A549 (cell line): ENCODE measurements at regions not wholly inside any gene's neighbourhood (a gene's known extent, or its start where the extent isn't known, plus 50 kb on each side); places are given as distances from the start of the nearest gene placed in this dataset.

Experiments
- ATAC-seq, 2 experiments: fragments of 200-7000 bp in 1 of 2; fragments of >200 bp in 1 of 2; cut with Nextera tagmentation in 1 of 2; cut with Tn5 transposase in 1 of 2; 3 replicates each; pipeline versions ENCODE4 v1.8.0 to v1.9.1; 2018 to 2020; ENCODE audit warnings: mild to moderate bottlenecking in 1 of 2, moderate library complexity in 1 of 2
- CTCF ChIA-PET: fragments of 300-600 bp; sonication (Branson Sonifier 250); formaldehyde crosslinking; extraction: SDS; loops from one replicate; lab custom pipeline; 2021; ENCODE audit warnings: antibody characterized with exemption, inconsistent platforms; lab: Yijun Ruan, JAX
- POLR2A ChIA-PET: fragments of 350-600 bp; formaldehyde crosslinking; extraction: SDS; loops from one replicate; lab custom pipeline; 2021; ENCODE audit warnings: antibody characterized with exemption, inconsistent platforms; lab: Yijun Ruan, JAX
- DNase-seq, 2 experiments: peaks; one replicate each; pipeline versions ENCODE4 v3.0.0 to v3.0.0-alpha.2; 2011 to 2016; ENCODE audit warnings: low read depth in 1 of 2, low spot score in 1 of 2
- FAIRE-seq: peaks from 2 replicates; lab custom pipeline; 2011; peaks lifted over from hg19 to GRCh38; lab: Jason Lieb, UNC
- H3K27ac ChIP-seq, 2 experiments: fragments of >200 bp; sonication (Bioruptor Twin); formaldehyde crosslinking; 3 replicates each; pipeline ENCODE4 v1.5.1; 2016 to 2017
- H3K4me1 ChIP-seq: fragments of >200 bp; sonication (Bioruptor Twin); formaldehyde crosslinking; 3 replicates; pipeline ENCODE4 v1.6.1; 2016
- H3K4me2 ChIP-seq: fragments of >200 bp; sonication (Bioruptor Twin); formaldehyde crosslinking; 3 replicates; pipeline ENCODE4 v1.6.1; 2016
- H3K4me3 ChIP-seq: fragments of >200 bp; sonication (Bioruptor Twin); formaldehyde crosslinking; 3 replicates; pipeline ENCODE4 v1.5.1; 2016
- H3K9me3 ChIP-seq: fragments of >200 bp; sonication (Bioruptor Twin); formaldehyde crosslinking; 3 replicates; pipeline ENCODE4 v1.6.1; 2016
- BHLHE40 ChIP-seq: IDR thresholded peaks from 2 replicates; pipeline ENCODE4 v1.6.1; 2012; ENCODE audit warnings: low read depth, low read length, inconsistent platforms
- CBX2 ChIP-seq: fragments of 200-600 bp; sonication (generic); IDR thresholded peaks from 2 replicates; pipeline ENCODE4 v1.6.1; 2016; ENCODE audit warnings: low read depth, mild to moderate bottlenecking, borderline replicate concordance
- CBX8 ChIP-seq: fragments of 200-600 bp; sonication (generic); IDR thresholded peaks from 2 replicates; pipeline ENCODE4 v1.6.1; 2016
- E2F6 ChIP-seq: IDR thresholded peaks from 2 replicates; pipeline ENCODE4 v1.6.1; 2012; ENCODE audit warnings: low read depth, borderline replicate concordance
- EHF ChIP-seq: fragments of 250-450 bp; sonication (Bioruptor Pico); IDR thresholded peaks from 2 replicates; pipeline ENCODE4 v1.5.0; 2020; ENCODE audit warnings: mild to moderate bottlenecking
- FOSB ChIP-seq: fragments of 250-450 bp; sonication (Bioruptor Pico); IDR thresholded peaks from 2 replicates; pipeline ENCODE4 v1.5.0; 2020; ENCODE audit warnings: mild to moderate bottlenecking, moderate library complexity
- FOSL2 ChIP-seq, 2 experiments: fragments of 450-650 bp in 1 of 2; fragments of >200 bp in 1 of 2; sonication (Bioruptor Twin) in 1 of 2; formaldehyde crosslinking; IDR thresholded peaks; 2 replicates each; pipeline versions ENCODE4 v1.5.0 to v1.6.1; 2016 to 2020; ENCODE audit warnings: mild to moderate bottlenecking in 1 of 2, moderate library complexity in 1 of 2
- FOXS1 ChIP-seq: fragments of 250-450 bp; sonication (Bioruptor Pico); IDR thresholded peaks from 2 replicates; pipeline ENCODE4 v1.5.0; 2020; ENCODE audit warnings: mild to moderate bottlenecking, moderate library complexity
- GATA3 ChIP-seq: IDR thresholded peaks from 2 replicates; pipeline ENCODE4 v1.6.1; 2012; ENCODE audit warnings: borderline replicate concordance
- HEYL ChIP-seq: fragments of 250-450 bp; sonication (Bioruptor Pico); IDR thresholded peaks from 2 replicates; pipeline ENCODE4 v1.8.0; 2021; ENCODE audit warnings: mild to moderate bottlenecking, moderate library complexity
- HOXB13 ChIP-seq: fragments of 250-450 bp; sonication (Bioruptor Pico); IDR thresholded peaks from 2 replicates; pipeline ENCODE4 v1.5.0; 2020; ENCODE audit warnings: low read depth, mild to moderate bottlenecking, moderate library complexity
- JUN ChIP-seq, 2 experiments: fragments of >200 bp; sonication (Bioruptor Twin); formaldehyde crosslinking; IDR thresholded peaks; 2 replicates in 1 of 2; 3 replicates in 1 of 2; pipeline ENCODE4 v1.6.1; 2016 to 2017
- JUNB ChIP-seq: fragments of >200 bp; sonication (Bioruptor Twin); formaldehyde crosslinking; IDR thresholded peaks from 2 replicates; pipeline ENCODE4 v1.6.1; 2016
- MAFK ChIP-seq: fragments of 450-650 bp; IDR thresholded peaks from 2 replicates; pipeline ENCODE4 v1.6.1; 2014; ENCODE audit not compliant: partially characterized antibody
- MAZ ChIP-seq: fragments of 150-350 bp; IDR thresholded peaks from 2 replicates; pipeline ENCODE4 v1.6.1; 2014; ENCODE audit warnings: antibody characterized with exemption, low read depth, low read length, borderline replicate concordance
- MYC ChIP-seq: IDR thresholded peaks from 2 replicates; pipeline ENCODE4 v1.6.1; 2012; ENCODE audit warnings: mild to moderate bottlenecking, inconsistent platforms, low read length, improper control_type of control experiment, borderline replicate concordance
- NFE2L2 ChIP-seq: fragments of 150-350 bp; conservative IDR thresholded peaks from 2 replicates; pipeline ENCODE4 v1.6.1; 2014; ENCODE audit warnings: low read length
- NPAS2 ChIP-seq: fragments of 250-450 bp; sonication (Bioruptor Pico); IDR thresholded peaks from 2 replicates; pipeline ENCODE4 v1.8.0; 2022; ENCODE audit warnings: mild to moderate bottlenecking, moderate library complexity, borderline replicate concordance
- PHF8 ChIP-seq: fragments of 200-600 bp; sonication (generic); IDR thresholded peaks from 2 replicates; pipeline ENCODE4 v1.6.1; 2016; ENCODE audit warnings: low read depth, mild to moderate bottlenecking, antibody characterized with exemption, moderate library complexity, borderline replicate concordance
- RARB ChIP-seq: fragments of 250-450 bp; sonication (Bioruptor Pico); IDR thresholded peaks from 2 replicates; pipeline ENCODE4 v1.8.0; 2021; ENCODE audit warnings: mild to moderate bottlenecking, moderate library complexity
- RCOR1 ChIP-seq: fragments of 150-350 bp; IDR thresholded peaks from 2 replicates; pipeline ENCODE4 v1.6.1; 2014; ENCODE audit warnings: antibody characterized with exemption, low read length, low read depth
- SREBF2 ChIP-seq: fragments of 450-650 bp; IDR thresholded peaks from 2 replicates; pipeline ENCODE4 v1.6.1; 2014; ENCODE audit warnings: mild to moderate bottlenecking, moderate library complexity
- TFCP2L1 ChIP-seq: fragments of 250-450 bp; sonication (Bioruptor Pico); IDR thresholded peaks from 2 replicates; pipeline ENCODE4 v1.5.0; 2021; ENCODE audit warnings: mild to moderate bottlenecking
- USF2 ChIP-seq: fragments of 450-650 bp; IDR thresholded peaks from 2 replicates; pipeline ENCODE4 v1.6.1; 2014; ENCODE audit warnings: antibody characterized with exemption
- ZFP36 ChIP-seq: fragments of 450-650 bp; IDR thresholded peaks from 2 replicates; pipeline ENCODE4 v1.6.1; 2014; ENCODE audit warnings: borderline replicate concordance; ENCODE audit not compliant: partially characterized antibody
- WGBS: methylation state at CpG from one replicate; pipeline ENCODE4 v1.1.6; 2017; ENCODE audit errors: missing lambda C conversion rate; 5-methylcytosine and 5-hydroxymethylcytosine counted together
- TF ChIP-seq, protein P1 (sequence below): IDR thresholded peaks from 2 replicates; pipeline ENCODE4 v1.6.1; 2012

DNA sequence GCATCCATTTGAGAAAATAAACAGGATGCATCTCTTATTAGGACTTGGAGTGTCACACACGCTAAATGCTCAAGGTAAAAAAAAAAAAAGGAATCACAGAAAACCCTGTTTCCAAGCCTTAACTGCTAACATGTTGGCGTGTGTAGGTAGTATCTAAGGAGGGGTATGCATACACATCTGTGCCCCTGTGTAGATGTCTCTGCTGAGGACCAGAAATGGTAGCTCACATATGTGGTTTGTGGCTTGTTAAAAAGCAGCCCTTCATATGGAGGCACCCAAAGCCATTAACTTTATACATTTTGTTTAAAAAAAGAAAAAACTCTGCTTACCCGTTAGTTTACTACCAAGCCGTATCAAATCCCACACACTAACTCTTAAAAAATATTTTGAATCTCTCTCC, 314.1 kb downstream of the SNAPC1 start:
- FAIRE-seq (no peak), DNase-seq (no peak), ATAC-seq (no peak)
- H3K27ac ChIP-seq, result no peak overlapping the region
- ChIA-PET POLR2A (no interaction called here), CTCF (no interaction called here)
- no peaks in the 10 kb centered on the region for H3K4me1 ChIP-seq
- H3K4me3 ChIP-seq, result no peak overlapping the region
- no peak overlapping the region for H3K4me2 ChIP-seq
- TF ChIP-seq NPAS2 (CRISPR knock-in tag), result no peak
- TF ChIP-seq, protein P1, sequence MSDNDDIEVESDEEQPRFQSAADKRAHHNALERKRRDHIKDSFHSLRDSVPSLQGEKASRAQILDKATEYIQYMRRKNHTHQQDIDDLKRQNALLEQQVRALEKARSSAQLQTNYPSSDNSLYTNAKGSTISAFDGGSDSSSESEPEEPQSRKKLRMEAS, result no peak
- no peak for TF ChIP-seq CBX8
- no peak for TF ChIP-seq JUN (IDR thresholded peaks at IDR 0.05)
- TF ChIP-seq TFCP2L1 (CRISPR knock-in tag), result no peak
- 50% methylated on average over 4 of the region's 4 CpGs for WGBS
- no peaks in the 10 kb centered on the region for H3K9me3 ChIP-seq

- H3K4me3 ChIP-seq, result no peak overlapping the region
- 32% methylated on average over 6 of the region's 6 CpGs for WGBS
- CTCF ChIA-PET, result interaction anchor here (0.7 kb wide), 2 partner anchors 23 to 665 kb away, joined by 3 to 4 read pairs; no protein-coding TSS in a partner anchor
- DNase-seq (no peak), FAIRE-seq (no peak), ATAC-seq (no peak)
- no peak for TF ChIP-seq SREBF2
- no peak for TF ChIP-seq E2F6
- no peak for TF ChIP-seq MAZ
- TF ChIP-seq BHLHE40, result no peak
- TF ChIP-seq RARB (CRISPR knock-in tag), result no peak
- TF ChIP-seq ZFP36, result no peak
- TF ChIP-seq HEYL (CRISPR knock-in tag), result no peak
- TF ChIP-seq GATA3, result no peak
- TF ChIP-seq FOSB (CRISPR knock-in tag), result no peak
- no peak for TF ChIP-seq RCOR1
- TF ChIP-seq CBX2, result no peak
- no peak for TF ChIP-seq FOXS1 (CRISPR knock-in tag)
- no peak for TF ChIP-seq FOSL2 (IDR thresholded peaks at IDR 0.05)
- TF ChIP-seq FOSL2 (CRISPR knock-in tag; IDR thresholded peaks at IDR 0.05), result no peak
- no peak for TF ChIP-seq MAFK
- TF ChIP-seq MYC, result no peak
- no peak for TF ChIP-seq JUNB
- H3K9me3 ChIP-seq, result no peaks in the 10 kb centered on the region
- POLR2A ChIA-PET, result no interaction called here
- H3K4me2 ChIP-seq, result no peak overlapping the region
- no peak overlapping the region for H3K27ac ChIP-seq
- no peaks in the 10 kb centered on the region for H3K4me1 ChIP-seq
Observed at GRCh38 chr14:62076825-62077605, 314.8 kb downstream of the SNAPC1 start.

DNA sequence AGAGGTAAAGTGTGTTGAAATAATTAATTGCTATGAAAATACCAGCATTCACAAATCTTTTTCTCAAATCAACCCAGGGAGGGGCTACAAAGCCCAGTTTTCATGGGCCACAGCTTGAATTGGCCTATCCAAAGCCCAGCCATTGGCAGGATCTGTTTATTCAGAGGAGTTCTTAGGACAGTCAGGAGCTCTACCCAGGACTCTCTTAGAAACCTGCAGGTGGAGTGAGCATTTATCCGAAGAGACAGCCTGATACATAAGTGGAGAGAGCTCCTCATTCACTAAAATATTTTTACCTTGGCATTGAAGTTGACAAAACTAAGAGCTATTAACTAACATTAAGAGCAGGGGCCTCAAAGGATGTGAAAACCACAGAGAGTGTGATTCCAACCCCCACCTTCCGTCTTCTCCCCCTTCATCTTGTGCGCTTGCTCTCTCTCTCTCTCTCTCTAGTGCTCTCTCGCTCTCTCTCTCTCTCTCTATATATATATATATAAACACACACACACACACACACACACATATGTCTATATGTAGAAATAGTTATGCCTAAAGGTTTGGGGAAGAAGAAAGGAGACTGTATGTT, 315.5 kb downstream of the SNAPC1 start:
- 41% methylated on average over 4 of the region's 4 CpGs for WGBS
- DNase-seq (no peak), ATAC-seq (no peak), FAIRE-seq (no peak)
- no peaks in the 10 kb centered on the region for H3K9me3 ChIP-seq
- POLR2A ChIA-PET, result no interaction called here
- H3K4me2 ChIP-seq, result no peak overlapping the region
- H3K4me3 ChIP-seq, result no peak overlapping the region
- CTCF ChIA-PET, result interaction anchor here (0.7 kb wide), 2 partner anchors 23 to 666 kb away, joined by 3 to 4 read pairs; no protein-coding TSS in a partner anchor
- H3K4me1 ChIP-seq, result no peaks in the 10 kb centered on the region
- no peak overlapping the region for H3K27ac ChIP-seq
- TF ChIP-seq FOXS1 (CRISPR knock-in tag) (no peak), ZFP36 (no peak), GATA3 (no peak), RCOR1 (no peak), HOXB13 (CRISPR knock-in tag) (no peak), NFE2L2 (no peak), HEYL (CRISPR knock-in tag) (no peak), PHF8 (no peak), USF2 (no peak), MYC (no peak), EHF (CRISPR knock-in tag) (no peak)
